ENCODE measurements at regions not wholly inside any gene's neighbourhood (a gene's known extent, or its start where the extent isn't known, plus 50 kb on each side); places are given as distances from the start of the nearest gene placed in this dataset.

- TF ChIP-seq CTCF (IDR thresholded peaks at IDR 0.05) (no peak), EZH2phosphoT487 (IDR thresholded peaks at IDR 0.05; ENCODE audit: borderline replicate concordance, low read depth) (no peak), RAD21 (IDR thresholded peaks at IDR 0.05; ENCODE audit: low read length) (no peak), TCF12 (IDR thresholded peaks at IDR 0.05) (no peak), NFIC (IDR thresholded peaks at IDR 0.05; ENCODE audit: borderline replicate concordance) (no peak)
Observed at GRCh38 chrX:38871129-38872029, 70.1 kb downstream of the MID1IP1 start.
